HG03060 (cell line): ENCODE measurements at regions not wholly inside any gene's neighbourhood (a gene's known extent, or its start where the extent isn't known, plus 50 kb on each side); places are given as distances from the start of the nearest gene placed in this dataset.

ENCODE experiments used
- ATAC-seq: cut with Tn5 transposase; IDR thresholded peaks from one replicate; pipeline ENCODE4 v1.9.1; 2021; ENCODE audit warnings: low read depth, moderate number of reproducible peaks; ENCODE audit not compliant: unreplicated experiment

- ATAC-seq, result no peak
Observed at GRCh38 chr4:160848901-160849760, 1314.7 kb downstream of the FSTL5 start.

DNA sequence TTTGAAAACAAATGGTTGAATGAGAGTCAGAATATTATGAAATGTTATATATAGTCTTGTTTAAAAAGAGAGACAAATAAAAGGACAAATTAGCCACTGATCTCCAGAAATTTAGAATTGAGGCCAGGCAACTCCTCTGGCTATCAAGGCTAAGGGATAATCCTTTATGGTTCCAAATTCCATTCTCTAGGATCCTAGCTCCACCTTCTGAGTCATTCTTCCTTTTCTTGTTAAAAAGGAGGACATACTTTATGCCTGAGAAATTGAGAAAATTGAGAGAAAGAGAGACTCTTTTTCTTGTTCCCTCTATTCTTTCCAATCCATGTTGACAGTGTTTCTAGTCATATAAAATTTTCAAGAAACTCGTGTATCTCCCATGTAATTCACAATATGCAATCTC lies 1299.5 kb downstream of the FSTL5 start:
- no peak for ATAC-seq

DNA sequence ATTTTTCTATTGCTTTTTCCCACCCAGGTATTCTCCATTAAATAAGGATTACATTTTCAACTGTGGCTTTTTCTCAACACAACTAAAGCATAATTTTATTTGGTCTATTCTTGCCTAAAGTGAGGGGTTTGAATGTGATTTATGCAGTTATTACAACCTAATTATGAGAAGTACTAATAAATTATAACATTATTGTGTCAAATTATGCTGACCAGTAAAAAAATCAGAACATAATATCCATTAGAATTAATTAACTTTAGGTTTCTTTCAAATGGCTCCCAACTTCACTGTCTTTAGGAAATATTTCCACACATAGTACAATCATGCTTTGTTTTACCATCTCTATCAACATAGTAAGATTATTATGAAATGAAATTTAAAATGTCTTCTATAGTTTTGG lies 1293.9 kb downstream of the FSTL5 start:
- ATAC-seq, result no peak

- ATAC-seq, result no peak
Observed at GRCh38 chr4:160872491-160872890, 1291.3 kb downstream of the FSTL5 start.

GRCh38 chr4:160877087-160877790 lies 1286.6 kb downstream of the FSTL5 start:
- no peak for ATAC-seq

GRCh38 chr4:160880180-160880579 lies 1283.6 kb downstream of the FSTL5 start:
- ATAC-seq, result no peak

DNA sequence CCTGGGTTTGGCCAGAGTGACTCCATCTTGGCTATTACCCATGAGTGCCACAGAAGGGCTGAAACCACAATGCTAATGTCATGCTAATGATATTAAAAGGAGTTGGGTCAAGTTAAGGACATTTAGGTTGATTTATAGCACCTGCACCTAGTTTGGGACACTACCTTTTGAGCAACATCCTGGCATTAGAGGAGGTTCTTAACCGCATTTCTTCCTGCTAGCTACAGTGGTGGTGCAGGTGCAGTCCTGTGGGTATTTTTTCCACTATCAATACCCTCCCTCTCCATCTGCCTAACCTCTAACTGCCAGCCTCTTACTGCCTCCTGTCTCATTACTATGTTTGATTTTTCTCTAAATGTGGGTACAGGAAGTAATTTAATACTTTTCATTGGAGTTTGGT lies 1276.1 kb downstream of the FSTL5 start:
- ATAC-seq, result no peak

GRCh38 chr4:160894128-160894527 lies 1269.7 kb downstream of the FSTL5 start:
- ATAC-seq, result no peak

- ATAC-seq, result no peak
Observed at GRCh38 chr4:160894809-160895208, 1269.0 kb downstream of the FSTL5 start.

DNA sequence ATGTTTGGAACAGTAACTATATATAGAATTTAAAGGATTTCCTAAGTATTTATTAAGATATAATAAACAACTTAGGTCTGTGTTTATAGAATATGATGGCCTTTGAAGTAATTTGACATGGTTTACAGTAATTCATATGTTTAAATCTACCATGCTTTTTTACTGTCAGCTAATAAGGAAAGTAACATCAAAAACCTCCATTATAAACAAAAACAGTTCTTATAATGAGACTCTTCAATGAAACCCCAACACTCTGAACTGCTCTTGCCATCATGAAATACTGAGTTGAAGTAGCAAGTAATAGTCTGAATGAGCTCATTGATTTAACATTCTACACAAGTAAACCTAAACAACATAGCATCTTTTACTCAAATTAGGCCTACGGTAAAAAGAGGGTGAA lies 1236.5 kb downstream of the FSTL5 start:
- no peak for ATAC-seq

- ATAC-seq, result no peak
Observed at GRCh38 chr4:160928482-160928881, 1235.3 kb downstream of the FSTL5 start.

GRCh38 chr4:160947653-160948052 lies 1216.1 kb downstream of the FSTL5 start:
- ATAC-seq, result no peak

DNA sequence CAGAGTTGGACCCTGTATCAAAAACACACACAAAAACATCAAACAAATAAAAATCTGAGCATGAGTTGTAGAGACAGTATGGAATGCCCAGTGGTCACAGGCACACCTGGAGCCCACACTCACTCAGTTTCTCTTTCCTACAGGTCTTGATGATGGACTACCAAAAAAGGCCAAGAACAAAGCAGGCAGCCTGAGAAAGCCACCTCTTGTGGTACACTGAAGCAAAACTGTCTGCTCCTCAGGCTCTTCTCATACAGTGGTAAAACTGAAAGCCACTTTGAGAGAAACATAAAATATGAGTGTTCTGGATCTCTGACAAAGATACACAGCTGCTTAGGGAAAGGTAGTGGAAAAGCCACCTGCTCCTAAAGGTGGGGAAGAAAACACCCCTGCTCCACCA lies 1206.9 kb downstream of the FSTL5 start:
- no peak for ATAC-seq

DNA sequence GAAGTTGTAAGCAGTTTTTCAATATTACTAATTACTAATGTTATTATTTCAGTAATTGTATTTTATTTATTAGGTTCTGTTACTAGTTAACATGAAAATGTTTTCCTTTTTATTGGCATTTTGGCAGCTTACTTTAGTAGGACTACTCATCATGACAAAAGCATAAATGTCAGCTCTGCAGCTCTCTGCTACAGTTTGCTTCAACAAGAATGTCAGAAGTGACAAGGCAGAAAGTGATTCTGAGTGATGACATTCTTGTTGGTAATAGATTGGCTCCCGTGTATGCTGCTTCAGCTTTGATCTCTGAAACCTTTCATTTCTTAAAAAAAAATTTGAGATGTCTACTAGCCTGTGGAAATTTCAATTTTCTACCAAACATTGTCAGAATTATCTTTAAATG lies 1193.9 kb downstream of the FSTL5 start:
- no peak for ATAC-seq

GRCh38 chr4:160980091-160980490 lies 1183.7 kb downstream of the FSTL5 start:
- no peak for ATAC-seq

- no peak for ATAC-seq
Observed at GRCh38 chr4:160981083-160981482, 1182.7 kb downstream of the FSTL5 start.

GRCh38 chr4:160983035-160983434 lies 1180.8 kb downstream of the FSTL5 start:
- no peak for ATAC-seq

DNA sequence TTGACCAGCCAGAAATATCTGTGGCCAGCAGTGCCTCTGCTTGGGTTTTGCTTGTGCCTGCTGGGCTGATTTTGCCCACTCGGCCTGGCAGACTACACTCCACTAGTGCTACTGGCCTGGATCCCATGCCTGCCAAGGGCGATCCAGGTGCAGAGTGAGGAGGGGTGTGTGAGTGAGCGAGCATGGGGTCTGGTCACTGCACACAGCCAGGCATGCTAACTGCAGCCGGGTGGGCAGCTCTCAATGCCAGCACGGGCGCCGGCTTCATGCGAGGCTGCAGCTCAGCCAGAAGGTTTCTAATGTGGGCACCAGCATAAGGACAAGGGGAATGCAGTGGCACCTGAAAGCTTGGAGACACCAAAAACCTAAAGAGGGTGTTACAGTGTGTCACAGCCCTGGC lies 1161.4 kb downstream of the FSTL5 start:
- no peak for ATAC-seq

- no peak for ATAC-seq
Observed at GRCh38 chr4:161003418-161004057, 1160.3 kb downstream of the FSTL5 start.

DNA sequence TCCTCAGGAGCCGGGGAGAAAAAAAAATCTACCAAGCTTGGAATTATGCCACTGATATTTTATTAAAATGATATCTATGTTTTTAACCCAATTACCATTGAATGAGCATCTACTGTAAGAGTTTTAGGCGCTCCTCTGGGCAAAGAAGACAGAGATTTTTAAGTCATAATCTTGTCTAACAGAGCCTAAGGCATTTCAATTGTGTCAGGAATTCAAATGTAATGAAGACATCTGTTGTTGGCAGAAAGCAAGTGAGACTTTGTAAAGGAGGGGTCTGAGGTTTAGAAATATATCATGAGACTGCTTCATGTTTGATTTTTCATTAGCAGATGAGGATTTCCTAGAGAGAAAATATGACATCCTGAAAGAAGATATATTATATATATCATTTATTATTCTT lies 1158.1 kb downstream of the FSTL5 start:
- no peak for ATAC-seq

DNA sequence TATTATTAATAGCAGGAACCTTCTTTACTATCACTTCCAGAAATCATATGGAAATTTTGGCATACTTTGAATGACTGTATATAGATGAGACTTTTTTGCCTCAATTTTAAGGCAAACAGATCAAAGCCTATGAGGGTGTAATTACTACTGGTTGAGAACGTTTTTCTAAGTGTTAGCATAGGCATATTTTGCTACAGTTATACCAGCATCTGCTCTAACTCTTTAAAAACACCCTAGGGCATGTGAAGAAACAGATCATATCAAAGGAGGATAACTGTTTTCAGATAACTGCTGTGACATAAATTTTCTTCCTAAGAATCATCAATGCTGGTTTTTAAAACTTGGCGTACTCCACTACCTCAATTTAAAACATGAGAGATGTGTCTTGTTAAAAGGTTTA lies 1155.3 kb downstream of the FSTL5 start:
- ATAC-seq, result no peak
